K562 (cell line): ENCODE measurements at regions not wholly inside any gene's neighbourhood (a gene's known extent, or its start where the extent isn't known, plus 50 kb on each side); places are given as distances from the start of the nearest gene placed in this dataset.

Experiments
- ATAC-seq: fragments of 200-7000 bp; cut with Tn5 transposase; 3 replicates; pipeline ENCODE4 v1.9.1; 2020; ENCODE audit warnings: moderate library complexity
- BruUV-seq: library from RNA; stranded (reverse); fragments of 400-500 nt; replicated peaks from 2 replicates; lab custom pipeline; 2021; lab: Mats Ljungman, UMichigan
- CTCF ChIA-PET: fragments of 300-600 bp; formaldehyde crosslinking; extraction: SDS; loops from one replicate; lab custom pipeline; 2021; ENCODE audit warnings: low intra/inter-chr PET ratio; lab: Yijun Ruan, JAX
- POLR2A ChIA-PET: fragments of 300-600, 350-650 bp; sonication (Branson Sonifier 250); formaldehyde crosslinking; extraction: SDS; loops from one replicate; lab custom pipeline; 2021; ENCODE audit warnings: antibody characterized with exemption, inconsistent platforms; lab: Yijun Ruan, JAX
- DNase-seq, 4 experiments: peaks; one replicate each; pipeline versions ENCODE4 v3.0.0 to v3.0.0-alpha.2; 2011 to 2018; ENCODE audit warnings: low spot score in 3 of 4, mixed read lengths in 3 of 4; ENCODE audit errors: extremely low read depth in 1 of 4
- FAIRE-seq: peaks from 2 replicates; lab custom pipeline; 2011; peaks lifted over from hg19 to GRCh38; lab: Jason Lieb, UNC
- H2AFZ ChIP-seq: 2 replicates; pipeline ENCODE4 v1.6.0; 2011; ENCODE audit warnings: low read depth, low read length, control low read depth, inconsistent platforms
- H3K27ac ChIP-seq: fragments of 200-600 bp; 3 replicates; pipeline ENCODE4 v1.8.0; 2011; ENCODE audit warnings: low read depth, mild to moderate bottlenecking, control low read depth, inconsistent platforms, low read length, moderate library complexity, mixed read lengths; ENCODE audit errors: extremely low read depth
- H3K27me3 ChIP-seq, 2 experiments: fragments of 300-600 bp in 1 of 2; 2 replicates in 1 of 2; 3 replicates in 1 of 2; pipeline versions ENCODE4 v1.6.0 to v1.8.0; 2011; ENCODE audit warnings: inconsistent platforms in 2 of 2, low read length in 2 of 2, mild to moderate bottlenecking in 1 of 2, mixed read lengths in 1 of 2, moderate library complexity in 1 of 2; ENCODE audit not compliant: control insufficient read depth in 2 of 2, insufficient read depth in 2 of 2
- H3K36me3 ChIP-seq: fragments of 300-600 bp; 3 replicates; pipeline ENCODE4 v1.8.0; 2011; ENCODE audit warnings: mild to moderate bottlenecking, low read length, inconsistent platforms; ENCODE audit not compliant: control insufficient read depth, insufficient read depth
- H3K4me1 ChIP-seq, 2 experiments: fragments of 200-600 bp in 1 of 2; replicated peaks in 1 of 2; 2 replicates in 1 of 2; 3 replicates in 1 of 2; pipeline versions ENCODE4 v1.5.1 to v1.8.0; 2011; ENCODE audit warnings: inconsistent platforms in 2 of 2, low read length in 2 of 2, mild to moderate bottlenecking in 1 of 2, mixed read lengths in 1 of 2, moderate library complexity in 1 of 2; ENCODE audit not compliant: control insufficient read depth in 2 of 2, insufficient read depth in 2 of 2
- H3K4me2 ChIP-seq: 2 replicates; pipeline ENCODE4 v1.6.1; 2011; ENCODE audit warnings: low read length, control low read depth, inconsistent platforms, mixed read lengths; ENCODE audit not compliant: insufficient read depth
- H3K4me3 ChIP-seq: fragments of 200-600 bp; sonication (generic), shearing (Covaris generic); 2 replicates; pipeline ENCODE4 v1.5.1; 2016; ENCODE audit warnings: control low read depth, inconsistent platforms
- H3K79me2 ChIP-seq: fragments of 200-600 bp; 3 replicates; pipeline ENCODE4 v1.8.0; 2011; ENCODE audit warnings: low read length, inconsistent platforms; ENCODE audit not compliant: control insufficient read depth, insufficient read depth
- H3K9ac ChIP-seq, 2 experiments: 2 replicates each; pipeline versions ENCODE4 v1.6.0 to v1.6.1; 2011; ENCODE audit warnings: low read depth in 2 of 2, low read length in 2 of 2, control low read depth in 1 of 2, inconsistent platforms in 1 of 2, mild to moderate bottlenecking in 1 of 2, mixed read lengths in 1 of 2; ENCODE audit not compliant: insufficient read depth in 1 of 2
- H3K9me1 ChIP-seq: one replicate; pipeline ENCODE4 v1.6.0; 2011; ENCODE audit warnings: inconsistent platforms, mild to moderate bottlenecking, low read length, moderate library complexity; ENCODE audit not compliant: control insufficient read depth, insufficient read depth
- H3K9me3 ChIP-seq: replicated peaks from 2 replicates; pipeline ENCODE4 v1.5.1; 2011; ENCODE audit warnings: low read depth, low read length, inconsistent platforms; ENCODE audit not compliant: control insufficient read depth, insufficient read depth
- H4K20me1 ChIP-seq: replicated peaks from 2 replicates; pipeline ENCODE4 v1.6.1; 2011; ENCODE audit warnings: low read length, inconsistent platforms, mixed read lengths; ENCODE audit not compliant: control insufficient read depth, insufficient read depth
- HNRNPK ChIP-seq: fragments of 200-400 bp; formaldehyde crosslinking; IDR thresholded peaks from one replicate; pipeline ENCODE4 v1.6.1; 2018; ENCODE audit warnings: mild to moderate bottlenecking, low read depth, low read length; ENCODE audit not compliant: poor library complexity, severe bottlenecking
- KAT7 ChIP-seq: sonication (generic); formaldehyde crosslinking; IDR thresholded peaks from 2 replicates; pipeline ENCODE4 v1.8.0; 2022; ENCODE audit warnings: missing genetic modification reagents, mild to moderate bottlenecking, borderline replicate concordance
- RNF2 ChIP-seq: sonication (generic); IDR thresholded peaks from 2 replicates; pipeline ENCODE4 v1.6.1; 2016
- SAFB ChIP-seq: fragments of 200-400 bp; formaldehyde crosslinking; IDR thresholded peaks from 2 replicates; pipeline ENCODE4 v1.6.1; 2017; ENCODE audit warnings: low read depth, low read length, borderline replicate concordance
- ZBTB12 ChIP-seq: fragments of 250-450 bp; sonication (Bioruptor Pico); IDR thresholded peaks from 2 replicates; pipeline ENCODE4 v1.4.0; 2020
- ZFP36 ChIP-seq: fragments of 150-350 bp; IDR thresholded peaks from 2 replicates; pipeline ENCODE4 v1.6.1; 2018; ENCODE audit warnings: low read length, low read depth; ENCODE audit not compliant: partially characterized antibody
- ZNF232 ChIP-seq: sonication (generic); formaldehyde crosslinking; IDR thresholded peaks from 2 replicates; pipeline ENCODE4 v1.8.0; 2022; ENCODE audit warnings: mild to moderate bottlenecking, missing genetic modification reagents
- WGBS: fragments of 100-300 bp; shearing (Covaris generic); methylation state at CpG from one replicate; pipeline ENCODE4 v1.1.6; 2016; ENCODE audit warnings: low coverage, mixed read lengths; ENCODE audit not compliant: insufficient coverage; ENCODE audit errors: missing lambda C conversion rate; 5-methylcytosine and 5-hydroxymethylcytosine counted together
- in situ Hi-C: fragments of 300-500 bp; cut with MboI; formaldehyde crosslinking; loops from 4 replicates; pipeline ENCODE4 v1.15.0; 2018; ENCODE audit warnings: inconsistent platforms, mixed read lengths
- intact Hi-C: fragments of 100-400 bp; cut with micrococcal nuclease; formaldehyde crosslinking; loops from 2 replicates; pipeline ENCODE4 v1.14.2; 2022
- TF ChIP-seq, protein P1 (sequence below): fragments of 200-800 bp; sonication (Bioruptor generic); IDR thresholded peaks from 2 replicates; pipeline ENCODE4 v1.6.1; 2016; ENCODE audit warnings: missing genetic modification characterization, missing compliant biosample characterization

DNA sequence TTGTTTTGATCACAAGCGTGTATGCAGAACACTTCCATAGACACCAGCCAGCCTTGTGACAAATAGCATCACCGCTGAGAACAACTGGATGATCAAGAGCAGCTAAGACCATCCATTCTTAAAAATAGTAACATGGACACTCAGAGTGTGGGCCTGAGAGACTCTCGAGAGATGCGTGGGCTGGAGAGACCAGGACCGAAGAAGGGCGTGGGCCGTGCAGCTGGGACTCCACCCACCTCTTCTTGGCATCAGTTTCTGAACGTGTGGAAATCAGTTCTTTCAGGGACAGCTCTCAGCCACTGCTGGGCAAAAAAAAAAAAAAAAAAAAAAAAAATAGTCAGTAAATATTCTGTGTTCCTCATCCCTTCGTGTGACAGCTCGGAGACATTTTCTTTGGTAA is 314.5 kb upstream of the CDH4 start:
- H3K4me3 ChIP-seq, result no peak overlapping the region
- in situ Hi-C loops, result no loop called here
- no peaks in the 10 kb centered on the region for H3K9me1 ChIP-seq
- H3K9ac ChIP-seq, result no peak overlapping the region
- DNase-seq (no peak), ATAC-seq (no peak), FAIRE-seq (no peak)
- under 1% methylated on average over 10 of the region's 10 CpGs for WGBS
- 0 out of 2 replicates have a peak, but pooled peaks cover 3% of the 10 kb centered on the region for H4K20me1 ChIP-seq
- H3K36me3 ChIP-seq, result no peaks in the 10 kb centered on the region
- H3K9me3 ChIP-seq, result no peaks in the 10 kb centered on the region
- no peak overlapping the region for H2AFZ ChIP-seq
- H3K79me2 ChIP-seq, result no peaks in the 10 kb centered on the region
- no peak overlapping the region for H3K27ac ChIP-seq
- H3K4me1 ChIP-seq, result no peaks in the 10 kb centered on the region
- intact Hi-C loops, result no loop called here
- ChIA-PET POLR2A (no interaction called here), CTCF (no interaction called here)
- BruUV-seq, result no TSS peak
- no peak overlapping the region for H3K4me2 ChIP-seq
- no peak for TF ChIP-seq ZNF232
- TF ChIP-seq, all 486 proteins: peak for 0
- no peaks in the 10 kb centered on the region for H3K27me3 ChIP-seq

GRCh38 chr20:60941379-60941778 is 310.7 kb upstream of the CDH4 start:
- no peaks in the 10 kb centered on the region for H3K27me3 ChIP-seq
- H3K27ac ChIP-seq, result no peak overlapping the region
- no peaks in the 10 kb centered on the region for H3K9me3 ChIP-seq
- in situ Hi-C loops (no loop called here), intact Hi-C loops (no loop called here)
- DNase-seq, result no peak
- 0% methylated on average over 4 of the region's 6 CpGs for WGBS
- H4K20me1 ChIP-seq, result 0 out of 2 replicates have a peak, but pooled peaks cover 3% of the 10 kb centered on the region
- POLR2A ChIA-PET, result interaction anchor here (0.7 kb wide), 1 partner anchor 320 kb away, joined by 4 read pairs; no protein-coding TSS in a partner anchor
- H3K9ac ChIP-seq, result no peak overlapping the region
- no peak overlapping the region for H3K4me3 ChIP-seq
- no peaks in the 10 kb centered on the region for H3K36me3 ChIP-seq
- CTCF ChIA-PET, result no interaction called here
- FAIRE-seq, result no peak
- H3K79me2 ChIP-seq, result no peaks in the 10 kb centered on the region
- BruUV-seq, result no TSS peak
- ATAC-seq, result no peak
- H3K4me1 ChIP-seq, result no peaks in the 10 kb centered on the region
- no peak overlapping the region for H2AFZ ChIP-seq
- H3K4me2 ChIP-seq, result no peak overlapping the region
- H3K9me1 ChIP-seq, result no peaks in the 10 kb centered on the region
- TF ChIP-seq, protein P1, sequence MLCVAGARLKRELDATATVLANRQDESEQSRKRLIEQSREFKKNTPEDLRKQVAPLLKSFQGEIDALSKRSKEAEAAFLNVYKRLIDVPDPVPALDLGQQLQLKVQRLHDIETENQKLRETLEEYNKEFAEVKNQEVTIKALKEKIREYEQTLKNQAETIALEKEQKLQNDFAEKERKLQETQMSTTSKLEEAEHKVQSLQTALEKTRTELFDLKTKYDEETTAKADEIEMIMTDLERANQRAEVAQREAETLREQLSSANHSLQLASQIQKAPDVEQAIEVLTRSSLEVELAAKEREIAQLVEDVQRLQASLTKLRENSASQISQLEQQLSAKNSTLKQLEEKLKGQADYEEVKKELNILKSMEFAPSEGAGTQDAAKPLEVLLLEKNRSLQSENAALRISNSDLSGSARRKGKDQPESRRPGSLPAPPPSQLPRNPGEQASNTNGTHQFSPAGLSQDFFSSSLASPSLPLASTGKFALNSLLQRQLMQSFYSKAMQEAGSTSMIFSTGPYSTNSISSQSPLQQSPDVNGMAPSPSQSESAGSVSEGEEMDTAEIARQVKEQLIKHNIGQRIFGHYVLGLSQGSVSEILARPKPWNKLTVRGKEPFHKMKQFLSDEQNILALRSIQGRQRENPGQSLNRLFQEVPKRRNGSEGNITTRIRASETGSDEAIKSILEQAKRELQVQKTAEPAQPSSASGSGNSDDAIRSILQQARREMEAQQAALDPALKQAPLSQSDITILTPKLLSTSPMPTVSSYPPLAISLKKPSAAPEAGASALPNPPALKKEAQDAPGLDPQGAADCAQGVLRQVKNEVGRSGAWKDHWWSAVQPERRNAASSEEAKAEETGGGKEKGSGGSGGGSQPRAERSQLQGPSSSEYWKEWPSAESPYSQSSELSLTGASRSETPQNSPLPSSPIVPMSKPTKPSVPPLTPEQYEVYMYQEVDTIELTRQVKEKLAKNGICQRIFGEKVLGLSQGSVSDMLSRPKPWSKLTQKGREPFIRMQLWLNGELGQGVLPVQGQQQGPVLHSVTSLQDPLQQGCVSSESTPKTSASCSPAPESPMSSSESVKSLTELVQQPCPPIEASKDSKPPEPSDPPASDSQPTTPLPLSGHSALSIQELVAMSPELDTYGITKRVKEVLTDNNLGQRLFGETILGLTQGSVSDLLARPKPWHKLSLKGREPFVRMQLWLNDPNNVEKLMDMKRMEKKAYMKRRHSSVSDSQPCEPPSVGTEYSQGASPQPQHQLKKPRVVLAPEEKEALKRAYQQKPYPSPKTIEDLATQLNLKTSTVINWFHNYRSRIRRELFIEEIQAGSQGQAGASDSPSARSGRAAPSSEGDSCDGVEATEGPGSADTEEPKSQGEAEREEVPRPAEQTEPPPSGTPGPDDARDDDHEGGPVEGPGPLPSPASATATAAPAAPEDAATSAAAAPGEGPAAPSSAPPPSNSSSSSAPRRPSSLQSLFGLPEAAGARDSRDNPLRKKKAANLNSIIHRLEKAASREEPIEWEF, result no peak
- no peak for TF ChIP-seq HNRNPK
- TF ChIP-seq ZBTB12 (CRISPR knock-in tag), result no peak
- TF ChIP-seq RNF2, result no peak
- TF ChIP-seq KAT7 (CRISPR knock-in tag), result no peak
- no peak for TF ChIP-seq SAFB
- TF ChIP-seq ZFP36, result no peak
